Cardiac septum (tissue), 1 donor: ENCODE measurements at regions not wholly inside any gene's neighbourhood (a gene's known extent, or its start where the extent isn't known, plus 50 kb on each side); places are given as distances from the start of the nearest gene placed in this dataset.
A peak's percentile ranks its signal among the peaks of the same experiment; 100 is the strongest.
"Not testable (repeated sequence)": the region's sequence is repeated elsewhere in the genome, so short reads cannot be mapped to it uniquely, and the experiment has no call there.

ENCODE experiments used
- DNase-seq: peaks from one replicate; pipeline ENCODE4 v3.0.0-alpha.2; 2020; ENCODE audit warnings: low spot score
- intact Hi-C: fragments of 100-400 bp; cut with DNase I; formaldehyde crosslinking; loops from one replicate; pipeline ENCODE4 v1.14.0; 2022
- donor health status: DM: no; HTN: no; CAD: no.

- intact Hi-C loops: no loop called here
- DNase-seq: no peak
Measured at GRCh38 chr12:46089414-46090162, 99.2 kb upstream of the SCAF11 start.

- intact Hi-C loops: no loop called here
- DNase-seq: no peak
Measured at GRCh38 chr12:46087916-46088439, 97.6 kb upstream of the SCAF11 start.

- DNase-seq: no peak
- intact Hi-C loops: no loop called here
Measured at GRCh38 chr12:46084666-46085631, 94.6 kb upstream of the SCAF11 start.

GRCh38 chr12:46082490-46083200 is 92.3 kb upstream of the SCAF11 start:
- DNase-seq: no peak
- intact Hi-C loops: no loop called here

- DNase-seq: no peak
- intact Hi-C loops: no loop called here
Measured at GRCh38 chr12:46073321-46073720, 82.9 kb upstream of the SCAF11 start.

GRCh38 chr12:46071769-46072624 is 81.6 kb upstream of the SCAF11 start:
- peak; percentile 79 for DNase-seq
- intact Hi-C loops: no loop called here

GRCh38 chr12:46071335-46071734 is 81.0 kb upstream of the SCAF11 start:
- intact Hi-C loops: no loop called here
- no peak for DNase-seq

GRCh38 chr12:46067094-46067493 is 76.7 kb upstream of the SCAF11 start:
- intact Hi-C loops: no loop called here
- DNase-seq: no peak

- intact Hi-C loops: no loop called here
- DNase-seq: no peak
Measured at GRCh38 chr12:46065412-46066166, 75.2 kb upstream of the SCAF11 start.

GRCh38 chr12:46064548-46064947 is 74.2 kb upstream of the SCAF11 start:
- DNase-seq: no peak
- intact Hi-C loops: no loop called here

- DNase-seq, intact Hi-C loops: not testable (repeated sequence)
Measured at GRCh38 chr12:46058697-46059096, 68.3 kb upstream of the SCAF11 start.

GRCh38 chr12:46050805-46051204 is 60.4 kb upstream of the SCAF11 start:
- intact Hi-C loops: no loop called here
- DNase-seq: no peak

- DNase-seq: no peak
- intact Hi-C loops: no loop called here
Measured at GRCh38 chr12:46049665-46050064, 59.3 kb upstream of the SCAF11 start.

- intact Hi-C loops: no loop called here
- no peak for DNase-seq
Measured at GRCh38 chr12:46046436-46046835, 56.1 kb upstream of the SCAF11 start.

- intact Hi-C loops: no loop called here
- no peak for DNase-seq
Measured at GRCh38 chr12:46043972-46044520, 53.7 kb upstream of the SCAF11 start.
